ENCODE measurements at regions not wholly inside any gene's neighbourhood (a gene's known extent, or its start where the extent isn't known, plus 50 kb on each side); places are given as distances from the start of the nearest gene placed in this dataset.

DNA sequence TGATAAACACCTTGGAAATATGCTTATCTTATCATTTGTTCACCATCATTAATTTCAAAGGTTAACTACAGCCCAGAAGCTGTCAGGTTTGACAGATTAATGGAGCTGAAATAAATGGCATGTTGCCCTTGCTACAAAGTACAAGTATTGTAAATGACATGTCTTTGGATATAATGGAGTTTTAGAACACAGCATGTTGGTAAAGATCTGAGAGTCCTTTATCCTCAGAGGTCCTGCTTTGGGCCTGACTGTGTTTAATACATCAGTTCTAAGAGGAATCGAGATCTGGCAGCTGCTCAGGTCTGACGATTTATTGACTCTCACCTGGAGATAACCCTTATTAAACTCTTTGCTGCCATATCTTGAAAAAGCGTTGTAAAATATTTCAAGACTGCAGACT, 222.7 kb upstream of the OPRM1 start:
- 2% methylated on average over 3 of the region's 3 CpGs for WGBS (ENCODE audit: low lambda C conversion rate)
- FAIRE-seq (no peak), DNase-seq (ENCODE audit: low spot score) (no peak), ATAC-seq (no peak)
- CTCF ChIA-PET (ENCODE audit: low intra/inter-chr PET ratio, low total read pairs): no interaction called here
- POLR2A ChIA-PET: no interaction called here
- no peaks in the 10 kb centered on the region for H4K20me1 ChIP-seq (ENCODE audit: insufficient read depth, low read length)
- no peak overlapping the region for H3K4me2 ChIP-seq (ENCODE audit: low read depth, low read length)
- H3K4me3 ChIP-seq (replicated peaks in 1 of 3; ENCODE audit: insufficient read depth in 1 of 3, low read depth in 2 of 3, low read length in 3 of 3): no peak overlapping the region
- no peak overlapping the region for H3K27ac ChIP-seq (ENCODE audit: extremely low read length, insufficient read depth, low read length)
- no peaks in the 10 kb centered on the region for H3K4me1 ChIP-seq (ENCODE audit: insufficient read depth, low read length)
- in situ Hi-C loops (cut with HindIII; ENCODE audit: extremely low pct_ligation_motif_present, low pct_unique_long_range_greater_than_20kb) (no loop called here), intact Hi-C loops (cut with micrococcal nuclease; ENCODE audit: unreplicated experiment) (no loop called here)
- H3K9me3 ChIP-seq (ENCODE audit: low read length): peaks cover 30% of the 10 kb centered on the region; the same call in 1 of the 2 replicates
- no peaks in the 10 kb centered on the region for H3K79me2 ChIP-seq (ENCODE audit: insufficient read depth, low read length)
- H3K36me3 ChIP-seq (replicated peaks in 1 of 2; ENCODE audit: control insufficient read depth in 1 of 2, insufficient read depth in 2 of 2, low read length in 2 of 2): no peaks in the 10 kb centered on the region
- H3K9ac ChIP-seq (ENCODE audit: insufficient read depth, low read depth, low read length): no peak overlapping the region
- BruUV-seq (replicated peaks): no TSS peak
- H3K27me3 ChIP-seq (ENCODE audit: control insufficient read depth in 1 of 2, insufficient read depth in 2 of 2, low read length in 2 of 2): no peaks in the 10 kb centered on the region
- no peak for TF ChIP-seq ZNF737 (CRISPR knock-in tag; IDR thresholded peaks at IDR 0.05; ENCODE audit: borderline replicate concordance)
- no peak for TF ChIP-seq ZNF253 (CRISPR knock-in tag; IDR thresholded peaks at IDR 0.05; ENCODE audit: borderline replicate concordance)
- no peak for TF ChIP-seq BHLHE40 (IDR thresholded peaks at IDR 0.05; ENCODE audit: low read length)
- TF ChIP-seq SALL2 (CRISPR knock-in tag; IDR thresholded peaks at IDR 0.05): no peak
- no peak for TF ChIP-seq FOXO4 (CRISPR knock-in tag; conservative IDR thresholded peaks at IDR 0.05)
- no peak for TF ChIP-seq ATF7-NPFF (CRISPR knock-in tag; IDR thresholded peaks at IDR 0.05; ENCODE audit: low read depth)
- no peak for TF ChIP-seq XBP1 (CRISPR knock-in tag; IDR thresholded peaks at IDR 0.05)
- TF ChIP-seq ZNF33A (CRISPR knock-in tag; IDR thresholded peaks at IDR 0.05; ENCODE audit: borderline replicate concordance): no peak
- no peak for TF ChIP-seq NFYB (CRISPR knock-in tag; IDR thresholded peaks at IDR 0.05)
- no peak for TF ChIP-seq EHMT2 (IDR thresholded peaks at IDR 0.05; ENCODE audit: borderline replicate concordance, low read depth, low read length)
- no peak for TF ChIP-seq ZNF7 (CRISPR knock-in tag; IDR thresholded peaks at IDR 0.05)
- TF ChIP-seq, protein P1, sequence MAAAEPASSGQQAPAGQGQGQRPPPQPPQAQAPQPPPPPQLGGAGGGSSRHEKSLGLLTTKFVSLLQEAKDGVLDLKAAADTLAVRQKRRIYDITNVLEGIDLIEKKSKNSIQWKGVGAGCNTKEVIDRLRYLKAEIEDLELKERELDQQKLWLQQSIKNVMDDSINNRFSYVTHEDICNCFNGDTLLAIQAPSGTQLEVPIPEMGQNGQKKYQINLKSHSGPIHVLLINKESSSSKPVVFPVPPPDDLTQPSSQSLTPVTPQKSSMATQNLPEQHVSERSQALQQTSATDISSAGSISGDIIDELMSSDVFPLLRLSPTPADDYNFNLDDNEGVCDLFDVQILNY (CRISPR knock-in tag; conservative IDR thresholded peaks at IDR 0.05): no peak
- no peak for TF ChIP-seq SETDB1 (CRISPR knock-in tag; IDR thresholded peaks at IDR 0.05; ENCODE audit: borderline replicate concordance)
- H2AFZ ChIP-seq (ENCODE audit: low read length): no peak overlapping the region
